Upper lobe of left lung (tissue), 6 donors: ENCODE measurements at regions not wholly inside any gene's neighbourhood (a gene's known extent, or its start where the extent isn't known, plus 50 kb on each side); places are given as distances from the start of the nearest gene placed in this dataset.

Experiments
- ATAC-seq, 2 donors: fragments of 200-7000 bp; cut with Tn5 transposase; one replicate each; pipeline ENCODE4 v1.9.1; 2022; ENCODE audit warnings: mild to moderate bottlenecking in 2 of 2, moderate library complexity in 2 of 2; ENCODE audit not compliant: low FRiP score in 2 of 2
- DNase-seq, 2 donors: peaks; one replicate each; pipeline ENCODE4 v3.0.0-alpha.2; 2019 to 2020
- H3K27ac ChIP-seq, 4 donors: fragments of 200-600 bp; sonication (generic); one replicate each; pipeline ENCODE4 v1.5.1; 2016 to 2019
- H3K27me3 ChIP-seq, 4 donors: fragments of 200-600 bp; sonication (generic); one replicate each; pipeline ENCODE4 v1.5.1; 2017 to 2019
- H3K36me3 ChIP-seq, 4 donors: fragments of 200-600 bp; sonication (generic); one replicate each; pipeline ENCODE4 v1.5.1; 2016 to 2019
- H3K4me1 ChIP-seq, 4 donors: fragments of 200-600 bp; sonication (generic); one replicate each; pipeline ENCODE4 v1.5.1; 2018 to 2019
- H3K4me3 ChIP-seq, 4 donors: fragments of 200-600 bp; sonication (generic); one replicate each; pipeline ENCODE4 v1.5.1; 2017 to 2019; ENCODE audit warnings: mild to moderate bottlenecking in 2 of 4, moderate library complexity in 1 of 4
- H3K9me3 ChIP-seq, 4 donors: fragments of 200-600 bp; sonication (generic); one replicate each; pipeline ENCODE4 v1.5.1; 2018 to 2019
- CTCF ChIP-seq, 6 experiments: fragments of 450-650 bp in 4 of 6; fragments of 200-600 bp in 2 of 6; sonication (generic) in 2 of 6; IDR thresholded peaks; one replicate each; pipeline ENCODE4 v1.5.1; 2016 to 2019; ENCODE audit warnings: antibody characterized with exemption in 6 of 6
- EP300 ChIP-seq, 4 donors: sonication (generic); formaldehyde crosslinking; IDR thresholded peaks; one replicate each; pipeline ENCODE4 v1.5.1; 2017; ENCODE audit warnings: antibody characterized with exemption in 4 of 4, control low read depth in 2 of 4
- POLR2A ChIP-seq, 4 donors: fragments of 450-650 bp; IDR thresholded peaks; one replicate each; pipeline ENCODE4 v1.5.1; 2016 to 2017; ENCODE audit warnings: antibody characterized with exemption in 4 of 4, mild to moderate bottlenecking in 2 of 4
- POLR2AphosphoS5 ChIP-seq, 2 donors: sonication (generic); formaldehyde crosslinking; IDR thresholded peaks; one replicate each; pipeline ENCODE4 v1.5.1; 2017; ENCODE audit warnings: antibody characterized with exemption in 2 of 2
- WGBS, 2 donors: methylation state at CpG; one replicate each; pipeline ENCODE4 v1.1.5; 2017 to 2018; 5-methylcytosine and 5-hydroxymethylcytosine counted together
- donor health status: DM: no; HTN: no; CAD: no; lungs with moderate emphysema.
- donor health status: DM: no; HTN: yes; CAD: no; lungs with severe emphysema.

- no peak for DNase-seq
- TF ChIP-seq EP300 (IDR thresholded peaks at IDR 0.05) (no peak), CTCF (IDR thresholded peaks at IDR 0.05) (no peak), POLR2AphosphoS5 (IDR thresholded peaks at IDR 0.05) (no peak), POLR2A (IDR thresholded peaks at IDR 0.05) (no peak)
- Histone ChIP-seq H3K27ac (no peak overlapping the region), H3K4me3 (no peak overlapping the region), H3K27me3 (no peaks in the 10 kb centered on the region), H3K36me3 (no peaks in the 10 kb centered on the region), H3K4me1 (no peaks in the 10 kb centered on the region), H3K9me3 (no peaks in the 10 kb centered on the region)
- WGBS, 2 donors, result 86% methylated on average over 4 to 5 of the region's 5 CpGs
- ATAC-seq, result no peak
Measured at GRCh38 chr11:98456308-98456680, 564.5 kb upstream of the CNTN5 start.

- DNase-seq, result no peak
- H3K4me1 ChIP-seq, result no peaks in the 10 kb centered on the region
- ATAC-seq, result no peak
- 71 to 100% methylated on average over 2 of the region's 2 CpGs for WGBS, 2 donors
- no peaks in the 10 kb centered on the region for H3K9me3 ChIP-seq
- no peak overlapping the region for H3K4me3 ChIP-seq
- no peaks in the 10 kb centered on the region for H3K27me3 ChIP-seq
- TF ChIP-seq CTCF (IDR thresholded peaks at IDR 0.05) (no peak), POLR2AphosphoS5 (IDR thresholded peaks at IDR 0.05) (no peak), EP300 (IDR thresholded peaks at IDR 0.05) (no peak), POLR2A (IDR thresholded peaks at IDR 0.05) (no peak)
- H3K27ac ChIP-seq, result no peak overlapping the region
- H3K36me3 ChIP-seq, result no peaks in the 10 kb centered on the region
Measured at GRCh38 chr11:98495016-98495415, 525.7 kb upstream of the CNTN5 start.

GRCh38 chr11:98495601-98496000 is 525.1 kb upstream of the CNTN5 start:
- H3K9me3 ChIP-seq, result no peaks in the 10 kb centered on the region
- TF ChIP-seq CTCF (IDR thresholded peaks at IDR 0.05) (no peak), EP300 (IDR thresholded peaks at IDR 0.05) (no peak), POLR2AphosphoS5 (IDR thresholded peaks at IDR 0.05) (no peak), POLR2A (IDR thresholded peaks at IDR 0.05) (no peak)
- no peaks in the 10 kb centered on the region for H3K27me3 ChIP-seq
- no peaks in the 10 kb centered on the region for H3K4me1 ChIP-seq
- 41 to 46% methylated on average over 5 of the region's 5 CpGs for WGBS, 2 donors
- ATAC-seq, result no peak
- H3K36me3 ChIP-seq, result no peaks in the 10 kb centered on the region
- H3K27ac ChIP-seq, result no peak overlapping the region
- no peak overlapping the region for H3K4me3 ChIP-seq
- no peak for DNase-seq

DNA sequence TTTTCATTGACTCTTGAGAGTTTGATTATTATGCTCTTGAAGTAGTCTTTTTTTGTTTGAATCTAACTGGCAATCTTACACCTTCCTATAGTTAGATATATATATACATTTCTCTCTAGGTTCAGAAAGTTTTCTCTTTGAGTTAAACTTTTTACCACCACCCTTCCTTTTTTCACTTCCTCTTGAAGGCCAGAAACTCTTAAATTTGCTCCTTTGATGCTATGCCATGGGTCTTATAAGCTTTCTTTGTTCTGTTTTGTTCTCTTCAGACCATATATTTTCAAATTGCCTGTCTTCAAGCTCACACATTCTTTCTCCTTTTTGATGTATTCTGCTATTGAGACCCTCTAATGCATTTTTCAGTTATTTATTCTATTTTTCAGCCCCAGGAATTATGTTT is 513.5 kb upstream of the CNTN5 start:
- Histone ChIP-seq H3K27ac (no peak overlapping the region), H3K4me1 (no peaks in the 10 kb centered on the region), H3K36me3 (no peaks in the 10 kb centered on the region), H3K4me3 (no peak overlapping the region), H3K27me3 (no peaks in the 10 kb centered on the region), H3K9me3 (peaks cover 0 to 3% (median 0%) of the 10 kb centered on the region in 4 donors)
- DNase-seq, result no peak
- TF ChIP-seq POLR2A (IDR thresholded peaks at IDR 0.05) (no peak), POLR2AphosphoS5 (IDR thresholded peaks at IDR 0.05) (no peak), CTCF (IDR thresholded peaks at IDR 0.05) (no peak), EP300 (IDR thresholded peaks at IDR 0.05) (no peak)
- ATAC-seq, result no peak

DNA sequence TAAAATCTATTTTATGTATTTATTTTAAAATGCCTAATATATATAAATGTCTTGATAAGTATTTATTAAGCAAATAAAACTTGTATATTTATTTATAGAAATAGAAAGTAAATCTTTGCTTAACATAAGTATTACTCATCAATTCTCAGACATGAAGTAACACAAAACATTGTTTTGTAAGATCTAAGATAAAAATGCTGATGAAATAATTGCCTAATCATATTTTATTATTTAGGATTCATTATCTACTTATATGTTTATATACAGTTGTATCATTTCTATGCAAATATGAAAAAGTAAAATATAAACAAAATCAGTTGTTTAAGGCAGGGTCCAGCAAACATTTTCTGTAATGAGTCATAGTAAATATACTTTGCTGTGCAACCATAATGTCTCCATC is 507.8 kb upstream of the CNTN5 start:
- Histone ChIP-seq H3K9me3 (no peaks in the 10 kb centered on the region), H3K27me3 (no peaks in the 10 kb centered on the region), H3K4me1 (no peaks in the 10 kb centered on the region), H3K36me3 (no peaks in the 10 kb centered on the region), H3K27ac (no peak overlapping the region), H3K4me3 (no peak overlapping the region)
- TF ChIP-seq POLR2A (IDR thresholded peaks at IDR 0.05) (no peak), EP300 (IDR thresholded peaks at IDR 0.05) (no peak), POLR2AphosphoS5 (IDR thresholded peaks at IDR 0.05) (no peak), CTCF (IDR thresholded peaks at IDR 0.05) (no peak)
- ATAC-seq, result no peak
- DNase-seq, result no peak
